ENCODE measurements at regions not wholly inside any gene's neighbourhood (a gene's known extent, or its start where the extent isn't known, plus 50 kb on each side); places are given as distances from the start of the nearest gene placed in this dataset.

- DNase-seq (ENCODE audit: low read depth in 1 of 2, low spot score in 1 of 2) = no peak
- TF ChIP-seq JUND (IDR thresholded peaks at IDR 0.05; ENCODE audit: low read depth) = no peak
- in situ Hi-C loops (cut with HindIII; ENCODE audit: low pct_unique_long_range_greater_than_20kb, low sequenced_read_pairs) = no loop called here
These were observed 623.5 kb upstream of the GNPDA2 start for GRCh38 chr4:45349859-45350258.

- no peak for DNase-seq (ENCODE audit: low read depth in 1 of 2, low spot score in 1 of 2)
- no peak for TF ChIP-seq JUND (IDR thresholded peaks at IDR 0.05; ENCODE audit: low read depth)
- in situ Hi-C loops (cut with HindIII; ENCODE audit: low pct_unique_long_range_greater_than_20kb, low sequenced_read_pairs) = no loop called here
These were observed 620.6 kb upstream of the GNPDA2 start for GRCh38 chr4:45346816-45347435.

- in situ Hi-C loops (cut with HindIII; ENCODE audit: low pct_unique_long_range_greater_than_20kb, low sequenced_read_pairs) = no loop called here
- TF ChIP-seq JUND (IDR thresholded peaks at IDR 0.05; ENCODE audit: low read depth) = no peak
- no peak for DNase-seq (ENCODE audit: low read depth in 1 of 2, low spot score in 1 of 2)
These were observed 619.2 kb upstream of the GNPDA2 start for GRCh38 chr4:45345558-45345957.

- DNase-seq (ENCODE audit: low read depth in 1 of 2, low spot score in 1 of 2) = no peak
- TF ChIP-seq JUND (IDR thresholded peaks at IDR 0.05; ENCODE audit: low read depth) = no peak
- in situ Hi-C loops (cut with HindIII; ENCODE audit: low pct_unique_long_range_greater_than_20kb, low sequenced_read_pairs) = no loop called here
These were observed 605.4 kb upstream of the GNPDA2 start for GRCh38 chr4:45331802-45332201.

GRCh38 chr4:45327544-45327943 lies 601.2 kb upstream of the GNPDA2 start:
- DNase-seq (ENCODE audit: low read depth in 1 of 2, low spot score in 1 of 2) = no peak
- in situ Hi-C loops (cut with HindIII; ENCODE audit: low pct_unique_long_range_greater_than_20kb, low sequenced_read_pairs) = no loop called here
- no peak for TF ChIP-seq JUND (IDR thresholded peaks at IDR 0.05; ENCODE audit: low read depth)

GRCh38 chr4:45324455-45325417 lies 598.4 kb upstream of the GNPDA2 start:
- no peak for TF ChIP-seq JUND (IDR thresholded peaks at IDR 0.05; ENCODE audit: low read depth)
- in situ Hi-C loops (cut with HindIII; ENCODE audit: low pct_unique_long_range_greater_than_20kb, low sequenced_read_pairs) = no loop called here
- DNase-seq (ENCODE audit: low read depth in 1 of 2, low spot score in 1 of 2) = no peak

- TF ChIP-seq JUND (IDR thresholded peaks at IDR 0.05; ENCODE audit: low read depth) = no peak
- in situ Hi-C loops (cut with HindIII; ENCODE audit: low pct_unique_long_range_greater_than_20kb, low sequenced_read_pairs) = no loop called here
- no peak for DNase-seq (ENCODE audit: low read depth in 1 of 2, low spot score in 1 of 2)
These were observed 597.2 kb upstream of the GNPDA2 start for GRCh38 chr4:45323453-45324058.

- no peak for TF ChIP-seq JUND (IDR thresholded peaks at IDR 0.05; ENCODE audit: low read depth)
- no peak for DNase-seq (ENCODE audit: low read depth in 1 of 2, low spot score in 1 of 2)
- in situ Hi-C loops (cut with HindIII; ENCODE audit: low pct_unique_long_range_greater_than_20kb, low sequenced_read_pairs) = no loop called here
These were observed 591.4 kb upstream of the GNPDA2 start for GRCh38 chr4:45317739-45318138.

GRCh38 chr4:45317276-45317675 lies 590.9 kb upstream of the GNPDA2 start:
- DNase-seq (ENCODE audit: low read depth in 1 of 2, low spot score in 1 of 2) = no peak
- no peak for TF ChIP-seq JUND (IDR thresholded peaks at IDR 0.05; ENCODE audit: low read depth)
- in situ Hi-C loops (cut with HindIII; ENCODE audit: low pct_unique_long_range_greater_than_20kb, low sequenced_read_pairs) = no loop called here

- DNase-seq (ENCODE audit: low read depth in 1 of 2, low spot score in 1 of 2) = no peak
- in situ Hi-C loops (cut with HindIII; ENCODE audit: low pct_unique_long_range_greater_than_20kb, low sequenced_read_pairs) = no loop called here
- TF ChIP-seq JUND (IDR thresholded peaks at IDR 0.05; ENCODE audit: low read depth) = no peak
These were observed 589.9 kb upstream of the GNPDA2 start for GRCh38 chr4:45316257-45316656.

GRCh38 chr4:45302828-45303227 lies 576.5 kb upstream of the GNPDA2 start:
- no peak for TF ChIP-seq JUND (IDR thresholded peaks at IDR 0.05; ENCODE audit: low read depth)
- in situ Hi-C loops (cut with HindIII; ENCODE audit: low pct_unique_long_range_greater_than_20kb, low sequenced_read_pairs) = no loop called here
- DNase-seq (ENCODE audit: low read depth in 1 of 2, low spot score in 1 of 2) = no peak

GRCh38 chr4:45294464-45294863 lies 568.1 kb upstream of the GNPDA2 start:
- in situ Hi-C loops (cut with HindIII; ENCODE audit: low pct_unique_long_range_greater_than_20kb, low sequenced_read_pairs) = no loop called here
- no peak for TF ChIP-seq JUND (IDR thresholded peaks at IDR 0.05; ENCODE audit: low read depth)

GRCh38 chr4:45293335-45293734 lies 567.0 kb upstream of the GNPDA2 start:
- no peak for TF ChIP-seq JUND (IDR thresholded peaks at IDR 0.05; ENCODE audit: low read depth)
- in situ Hi-C loops (cut with HindIII; ENCODE audit: low pct_unique_long_range_greater_than_20kb, low sequenced_read_pairs) = no loop called here
- DNase-seq (ENCODE audit: low read depth in 1 of 2, low spot score in 1 of 2) = no peak

More at GRCh38 chr4:45294464-45294863, 568.1 kb upstream of the GNPDA2 start:
- DNase-seq (ENCODE audit: low read depth in 1 of 2, low spot score in 1 of 2) = no peak
